ENCODE measurements at regions not wholly inside any gene's neighbourhood (a gene's known extent, or its start where the extent isn't known, plus 50 kb on each side); places are given as distances from the start of the nearest gene placed in this dataset.

DNA sequence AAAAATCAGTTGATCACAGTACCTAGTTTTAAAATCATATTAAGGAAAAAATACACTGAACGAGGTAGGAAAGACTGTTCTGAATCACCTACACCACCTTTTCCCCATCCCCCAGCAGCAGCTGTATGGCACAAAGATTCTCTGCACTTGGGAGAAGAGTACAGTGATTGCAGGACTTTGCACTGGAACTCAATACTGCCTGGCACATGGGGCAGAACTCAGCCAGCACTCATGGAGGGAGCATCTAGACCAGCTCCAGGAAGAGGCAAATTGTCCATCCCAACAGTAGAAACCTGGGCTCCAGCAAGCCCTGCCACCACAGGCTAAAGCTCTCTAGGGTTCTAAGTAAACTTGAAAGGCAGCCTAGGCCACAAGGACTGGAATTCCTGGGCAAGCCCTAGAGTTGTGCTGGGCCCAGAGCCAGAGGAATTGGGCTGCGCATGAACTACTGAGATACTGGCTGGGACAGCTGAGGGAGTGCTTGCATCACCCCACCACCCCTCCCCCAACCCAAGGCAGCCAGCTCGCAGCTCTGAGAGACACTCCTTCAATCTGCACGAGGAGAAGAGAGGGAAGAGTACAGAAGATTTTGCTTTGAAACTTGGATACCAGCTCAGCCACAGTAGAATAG is 654.4 kb upstream of the CDH6 start:
- Histone ChIP-seq H3K4me3 (no peak overlapping the region), H3K36me3 (no peaks in the 10 kb centered on the region), H3K27me3 (no peaks in the 10 kb centered on the region), H3K4me1 (ENCODE audit: insufficient read depth) (no peaks in the 10 kb centered on the region), H3K9me3 (peaks cover 0 to 5% of the 10 kb centered on the region in 2 donors), H3K27ac (no peak overlapping the region)
- DNase-seq = no peak
- WGBS, 3 donors = 18 to 24% (median 24%) methylated on average over 4 of the region's 4 CpGs
- TF ChIP-seq, protein P1, sequence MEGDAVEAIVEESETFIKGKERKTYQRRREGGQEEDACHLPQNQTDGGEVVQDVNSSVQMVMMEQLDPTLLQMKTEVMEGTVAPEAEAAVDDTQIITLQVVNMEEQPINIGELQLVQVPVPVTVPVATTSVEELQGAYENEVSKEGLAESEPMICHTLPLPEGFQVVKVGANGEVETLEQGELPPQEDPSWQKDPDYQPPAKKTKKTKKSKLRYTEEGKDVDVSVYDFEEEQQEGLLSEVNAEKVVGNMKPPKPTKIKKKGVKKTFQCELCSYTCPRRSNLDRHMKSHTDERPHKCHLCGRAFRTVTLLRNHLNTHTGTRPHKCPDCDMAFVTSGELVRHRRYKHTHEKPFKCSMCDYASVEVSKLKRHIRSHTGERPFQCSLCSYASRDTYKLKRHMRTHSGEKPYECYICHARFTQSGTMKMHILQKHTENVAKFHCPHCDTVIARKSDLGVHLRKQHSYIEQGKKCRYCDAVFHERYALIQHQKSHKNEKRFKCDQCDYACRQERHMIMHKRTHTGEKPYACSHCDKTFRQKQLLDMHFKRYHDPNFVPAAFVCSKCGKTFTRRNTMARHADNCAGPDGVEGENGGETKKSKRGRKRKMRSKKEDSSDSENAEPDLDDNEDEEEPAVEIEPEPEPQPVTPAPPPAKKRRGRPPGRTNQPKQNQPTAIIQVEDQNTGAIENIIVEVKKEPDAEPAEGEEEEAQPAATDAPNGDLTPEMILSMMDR (IDR thresholded peaks at IDR 0.05) = no peak
- no peak for TF ChIP-seq EP300 (IDR thresholded peaks at IDR 0.05)
- no peak for TF ChIP-seq POLR2A (IDR thresholded peaks at IDR 0.05)
- intact Hi-C loops (cut with DNase I) = no loop called here

DNA sequence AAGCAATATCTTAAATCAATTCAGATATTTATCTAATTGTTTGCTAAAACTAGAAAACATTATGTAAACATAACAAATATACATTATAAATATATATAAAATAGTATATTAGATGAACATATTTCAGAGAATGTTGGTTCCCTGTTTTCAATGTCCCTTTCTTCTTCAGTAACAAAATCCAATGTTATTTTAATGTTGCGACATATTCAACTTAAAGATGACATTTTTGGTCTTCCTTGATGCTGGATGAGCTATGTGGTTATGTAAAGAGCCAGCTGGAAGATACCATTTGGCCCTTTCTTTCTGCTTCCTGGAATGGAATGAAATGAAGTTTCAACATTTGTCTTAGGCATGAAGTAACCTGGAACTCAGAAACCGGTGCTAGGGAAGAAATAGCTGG is 668.1 kb upstream of the CDH6 start:
- DNase-seq = no peak
- Histone ChIP-seq H3K4me3 (no peak overlapping the region), H3K27me3 (no peaks in the 10 kb centered on the region), H3K36me3 (no peaks in the 10 kb centered on the region), H3K27ac (no peak overlapping the region), H3K9me3 (no peaks in the 10 kb centered on the region), H3K4me1 (ENCODE audit: insufficient read depth) (no peaks in the 10 kb centered on the region)
- intact Hi-C loops (cut with DNase I) = no loop called here
- WGBS, 3 donors = 82 to 88% (median 84%) methylated on average over 2 of the region's 2 CpGs
- TF ChIP-seq, protein P1 (IDR thresholded peaks at IDR 0.05) = no peak
- TF ChIP-seq POLR2A (IDR thresholded peaks at IDR 0.05) = no peak
- TF ChIP-seq EP300 (IDR thresholded peaks at IDR 0.05) = no peak

DNA sequence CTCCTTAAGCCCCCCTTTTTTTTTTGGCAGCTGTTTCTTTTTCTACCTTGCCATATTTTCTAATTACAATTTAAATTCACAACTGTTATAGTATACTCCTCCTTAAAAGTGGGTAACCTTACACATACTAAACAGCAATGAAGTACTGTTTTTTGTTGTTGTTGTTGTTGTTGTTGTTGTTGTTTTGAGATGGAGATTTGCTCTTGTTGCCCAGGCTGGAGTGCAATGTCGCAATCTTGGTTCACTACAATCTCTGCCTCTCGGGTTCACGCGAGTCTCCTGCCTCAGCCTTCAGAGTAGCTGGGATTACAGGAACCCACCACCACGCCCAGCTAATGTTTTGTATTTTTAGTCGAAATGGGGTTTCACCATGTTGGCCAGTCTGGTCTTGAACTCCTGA is 669.1 kb upstream of the CDH6 start:
- Histone ChIP-seq H3K36me3 (no peaks in the 10 kb centered on the region), H3K9me3 (no peaks in the 10 kb centered on the region), H3K4me1 (ENCODE audit: insufficient read depth) (no peaks in the 10 kb centered on the region), H3K27ac (no peak overlapping the region), H3K4me3 (no peak overlapping the region), H3K27me3 (no peaks in the 10 kb centered on the region)
- 89 to 92% (median 90%) methylated on average over 6 of the region's 6 CpGs for WGBS, 3 donors
- DNase-seq = no peak
- TF ChIP-seq, protein P1 (IDR thresholded peaks at IDR 0.05) = no peak
- no peak for TF ChIP-seq POLR2A (IDR thresholded peaks at IDR 0.05)
- no peak for TF ChIP-seq EP300 (IDR thresholded peaks at IDR 0.05)
- intact Hi-C loops (cut with DNase I) = no loop called here

DNA sequence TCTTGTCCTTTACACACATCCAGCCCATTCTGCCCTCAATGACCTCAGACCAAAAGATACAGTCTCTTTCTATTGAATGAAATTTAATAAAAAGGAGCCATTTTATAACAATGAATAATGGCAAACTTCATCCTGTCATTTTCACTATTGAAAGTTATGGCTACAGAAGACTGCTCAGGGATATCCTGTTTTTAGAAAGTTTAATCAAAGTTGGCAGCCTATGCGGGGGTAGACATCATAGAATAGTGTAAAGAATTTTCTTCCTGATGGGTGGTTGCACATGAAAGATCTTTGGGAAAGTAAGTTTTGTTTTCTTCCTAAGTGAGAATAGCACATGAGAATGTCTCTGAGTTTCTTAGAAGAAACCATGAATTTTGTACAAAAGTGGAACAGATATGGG is 670.4 kb upstream of the CDH6 start:
- Histone ChIP-seq H3K9me3 (no peaks in the 10 kb centered on the region), H3K36me3 (no peaks in the 10 kb centered on the region), H3K27ac (no peak overlapping the region), H3K27me3 (no peaks in the 10 kb centered on the region), H3K4me1 (ENCODE audit: insufficient read depth) (no peaks in the 10 kb centered on the region), H3K4me3 (no peak overlapping the region)
- intact Hi-C loops (cut with DNase I) = no loop called here
- 26 to 33% (median 29%) methylated on average over 1 of the region's 1 CpG for WGBS, 3 donors
- DNase-seq = no peak
- TF ChIP-seq, protein P1 (IDR thresholded peaks at IDR 0.05) = no peak
- no peak for TF ChIP-seq EP300 (IDR thresholded peaks at IDR 0.05)

Measured in ovary (tissue), 7 donors.